SK-N-SH treated with all-trans-retinoic acid at 6 μM for 48 hours (cell line): ENCODE measurements at regions not wholly inside any gene's neighbourhood (a gene's known extent, or its start where the extent isn't known, plus 50 kb on each side); places are given as distances from the start of the nearest gene placed in this dataset.

Source experiments
- ATAC-seq: fragments of 200-7000 bp; cut with Tn5 transposase; 3 replicates; pipeline ENCODE4 v1.9.1; 2020; ENCODE audit warnings: mild to moderate bottlenecking, moderate library complexity
- ARNTL ChIP-seq: fragments of 450-650 bp; formaldehyde crosslinking; IDR thresholded peaks from 2 replicates; pipeline ENCODE4 v1.5.0; 2020; ENCODE audit warnings: low read depth, mild to moderate bottlenecking, moderate library complexity, borderline replicate concordance
- BACH2 ChIP-seq: fragments of 250-450 bp; sonication (Bioruptor Pico); IDR thresholded peaks from 2 replicates; pipeline ENCODE4 v1.9.0; 2021; ENCODE audit warnings: mild to moderate bottlenecking, borderline replicate concordance
- ESRRG ChIP-seq: fragments of 250-450 bp; sonication (Bioruptor Pico); IDR thresholded peaks from 2 replicates; pipeline ENCODE4 v1.6.1; 2021; ENCODE audit warnings: mild to moderate bottlenecking
- GLIS3 ChIP-seq: fragments of 250-450 bp; sonication (Bioruptor Pico); IDR thresholded peaks from 2 replicates; pipeline ENCODE4 v1.5.0; 2020; ENCODE audit warnings: mild to moderate bottlenecking, moderate library complexity
- ISL1 ChIP-seq: fragments of 250-450 bp; sonication (Bioruptor Pico); IDR thresholded peaks from 2 replicates; pipeline ENCODE4 v2.1.2; 2022; ENCODE audit warnings: mild to moderate bottlenecking, moderate library complexity
- OSR1 ChIP-seq: fragments of 250-450 bp; sonication (Bioruptor Pico); IDR thresholded peaks from 2 replicates; pipeline ENCODE4 v1.8.0; 2022; ENCODE audit warnings: moderate library complexity, mild to moderate bottlenecking, inconsistent platforms
- PPARA ChIP-seq: fragments of 250-450 bp; sonication (Bioruptor Pico); IDR thresholded peaks from 2 replicates; pipeline ENCODE4 v1.5.0; 2020; ENCODE audit warnings: mild to moderate bottlenecking, borderline replicate concordance
- SNAI2 ChIP-seq: fragments of 250-450 bp; sonication (Bioruptor Pico); IDR thresholded peaks from 2 replicates; pipeline ENCODE4 v1.5.0; 2020; ENCODE audit warnings: mild to moderate bottlenecking, moderate library complexity
- TCF4 ChIP-seq: fragments of 250-450 bp; sonication (Bioruptor Pico); IDR thresholded peaks from 2 replicates; pipeline ENCODE4 v1.8.0; 2021; ENCODE audit warnings: mild to moderate bottlenecking, moderate library complexity, borderline replicate concordance
- TOX ChIP-seq: fragments of 250-450 bp; sonication (Bioruptor Pico); IDR thresholded peaks from 2 replicates; pipeline ENCODE4 v1.8.0; 2021; ENCODE audit warnings: mild to moderate bottlenecking, moderate library complexity, borderline replicate concordance
- ZC3H10 ChIP-seq: fragments of 250-450 bp; sonication (Bioruptor Pico); IDR thresholded peaks from 2 replicates; pipeline ENCODE4 v1.5.1; 2021; ENCODE audit warnings: mild to moderate bottlenecking, moderate library complexity
- ZFP3 ChIP-seq: fragments of 250-450 bp; sonication (Bioruptor Pico); IDR thresholded peaks from 2 replicates; pipeline ENCODE4 v1.5.0; 2020; ENCODE audit warnings: mild to moderate bottlenecking, moderate library complexity
- ZFP30 ChIP-seq: fragments of 450-650 bp; formaldehyde crosslinking; IDR thresholded peaks from 2 replicates; pipeline ENCODE4 v1.5.0; 2022; ENCODE audit warnings: mild to moderate bottlenecking, moderate library complexity
- ZNF565 ChIP-seq: fragments of 450-650 bp; formaldehyde crosslinking; conservative IDR thresholded peaks from 2 replicates; pipeline ENCODE4 v1.5.0; 2020; ENCODE audit warnings: low read depth, mild to moderate bottlenecking, moderate library complexity
- ZNF70 ChIP-seq: fragments of 450-650 bp; formaldehyde crosslinking; IDR thresholded peaks from 2 replicates; pipeline ENCODE4 v1.5.0; 2020; ENCODE audit warnings: mild to moderate bottlenecking, moderate library complexity
- TF ChIP-seq, protein P1 (sequence below): fragments of 250-450 bp; sonication (Bioruptor Pico); IDR thresholded peaks from 2 replicates; pipeline ENCODE4 v1.5.0; 2020; ENCODE audit warnings: mild to moderate bottlenecking, moderate library complexity
- TF ChIP-seq, protein P2 (sequence below): fragments of 250-450 bp; sonication (Bioruptor Pico); IDR thresholded peaks from 2 replicates; pipeline ENCODE4 v1.5.1; 2020; ENCODE audit warnings: low read depth, mild to moderate bottlenecking, moderate library complexity
- TF ChIP-seq, protein P3 (sequence below): fragments of 250-450 bp; sonication (Bioruptor Pico); IDR thresholded peaks from 2 replicates; pipeline ENCODE4 v1.8.0; 2021; ENCODE audit warnings: low read depth, mild to moderate bottlenecking, moderate library complexity, borderline replicate concordance
- TF ChIP-seq, protein P4 (sequence below): fragments of 250-450 bp; sonication (Bioruptor Pico); IDR thresholded peaks from 2 replicates; pipeline ENCODE4 v1.8.0; 2020; ENCODE audit warnings: mild to moderate bottlenecking, moderate library complexity, borderline replicate concordance

DNA sequence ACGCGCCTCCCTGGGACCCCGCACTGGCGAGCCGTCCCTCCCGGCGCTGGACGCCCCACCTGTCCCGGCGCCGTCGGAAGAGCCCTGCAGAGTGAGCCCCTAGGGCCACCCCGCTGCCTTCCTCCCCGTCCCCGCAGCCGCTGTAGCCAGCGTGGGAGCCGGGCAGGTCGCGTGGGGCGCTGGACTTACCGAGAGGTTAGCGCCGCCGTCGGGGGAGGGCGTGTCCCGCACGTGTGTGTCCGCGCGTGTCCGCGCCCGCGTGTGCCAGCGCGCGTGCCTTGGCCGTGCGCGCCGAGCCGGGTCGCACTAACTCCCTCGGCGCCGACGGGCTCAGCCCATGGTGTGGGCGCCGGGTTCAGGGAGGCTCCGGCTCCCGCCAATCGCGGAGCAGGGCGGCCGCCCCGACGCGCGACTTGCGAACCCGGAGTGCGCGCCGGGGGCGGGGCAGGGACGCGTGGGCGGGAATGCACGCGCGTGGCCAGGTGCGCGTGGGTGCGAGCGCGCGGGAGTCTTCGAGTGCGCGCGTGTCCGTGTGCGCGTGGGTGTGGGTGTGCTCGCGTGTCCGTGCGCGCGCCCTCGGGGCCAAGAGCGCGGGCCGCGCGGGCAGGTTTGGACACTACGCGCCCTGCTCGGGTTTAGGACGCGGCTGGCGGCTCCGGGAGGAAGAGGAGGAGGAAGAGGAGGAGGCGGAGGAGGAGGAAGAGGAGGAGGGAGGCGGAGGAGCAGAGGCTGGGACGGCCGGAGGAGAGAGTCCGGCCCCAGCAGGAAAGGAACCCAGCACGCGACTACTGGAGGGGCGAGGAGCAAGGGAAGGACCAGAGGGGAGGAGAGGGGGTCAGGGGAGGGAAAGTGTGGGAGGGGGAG, 145.2 kb upstream of the ETS2 start:
- peak; percentile 16; the same call in 1 of the 3 replicates for ATAC-seq

DNA sequence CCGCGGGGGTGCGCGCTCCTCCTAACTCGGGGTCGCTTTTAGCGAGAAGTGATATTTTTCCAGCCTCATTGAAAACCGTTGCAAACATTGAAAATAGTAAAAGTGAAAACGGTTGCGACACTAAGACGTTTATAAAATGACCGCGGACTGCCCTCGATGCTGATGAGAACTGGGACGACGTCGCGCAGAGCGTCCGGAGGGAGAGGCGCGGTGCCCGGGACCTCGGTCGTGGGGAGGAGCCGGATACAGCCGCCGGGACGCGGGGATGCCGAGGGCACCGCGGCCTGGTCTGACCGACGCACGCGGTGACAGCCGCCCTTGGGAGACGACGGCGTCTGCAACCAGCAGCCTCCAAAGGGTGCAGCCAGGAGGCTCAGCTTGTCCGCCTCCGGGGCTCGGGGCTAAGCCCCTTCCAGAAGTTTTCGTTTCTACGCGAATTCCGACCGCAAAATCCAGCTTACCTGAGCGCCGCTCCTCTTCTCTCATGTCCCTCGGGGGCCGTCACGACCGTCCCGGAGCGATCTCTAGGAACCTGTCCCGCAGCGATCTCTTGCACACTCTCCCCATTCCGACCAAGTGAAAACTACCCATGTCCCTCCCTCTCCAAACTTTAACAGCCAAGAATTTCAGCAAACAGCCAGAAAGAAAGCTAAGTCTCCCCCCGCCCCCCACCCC, 144.4 kb upstream of the ETS2 start:
- peak; percentile 38 for ATAC-seq

More for the DNA sequence above, 145.2 kb upstream of the ETS2 start:
- no peak for TF ChIP-seq ISL1
- no peak for TF ChIP-seq OSR1
- TF ChIP-seq ESRRG (CRISPR knock-in tag) = no peak
- TF ChIP-seq, protein P1, sequence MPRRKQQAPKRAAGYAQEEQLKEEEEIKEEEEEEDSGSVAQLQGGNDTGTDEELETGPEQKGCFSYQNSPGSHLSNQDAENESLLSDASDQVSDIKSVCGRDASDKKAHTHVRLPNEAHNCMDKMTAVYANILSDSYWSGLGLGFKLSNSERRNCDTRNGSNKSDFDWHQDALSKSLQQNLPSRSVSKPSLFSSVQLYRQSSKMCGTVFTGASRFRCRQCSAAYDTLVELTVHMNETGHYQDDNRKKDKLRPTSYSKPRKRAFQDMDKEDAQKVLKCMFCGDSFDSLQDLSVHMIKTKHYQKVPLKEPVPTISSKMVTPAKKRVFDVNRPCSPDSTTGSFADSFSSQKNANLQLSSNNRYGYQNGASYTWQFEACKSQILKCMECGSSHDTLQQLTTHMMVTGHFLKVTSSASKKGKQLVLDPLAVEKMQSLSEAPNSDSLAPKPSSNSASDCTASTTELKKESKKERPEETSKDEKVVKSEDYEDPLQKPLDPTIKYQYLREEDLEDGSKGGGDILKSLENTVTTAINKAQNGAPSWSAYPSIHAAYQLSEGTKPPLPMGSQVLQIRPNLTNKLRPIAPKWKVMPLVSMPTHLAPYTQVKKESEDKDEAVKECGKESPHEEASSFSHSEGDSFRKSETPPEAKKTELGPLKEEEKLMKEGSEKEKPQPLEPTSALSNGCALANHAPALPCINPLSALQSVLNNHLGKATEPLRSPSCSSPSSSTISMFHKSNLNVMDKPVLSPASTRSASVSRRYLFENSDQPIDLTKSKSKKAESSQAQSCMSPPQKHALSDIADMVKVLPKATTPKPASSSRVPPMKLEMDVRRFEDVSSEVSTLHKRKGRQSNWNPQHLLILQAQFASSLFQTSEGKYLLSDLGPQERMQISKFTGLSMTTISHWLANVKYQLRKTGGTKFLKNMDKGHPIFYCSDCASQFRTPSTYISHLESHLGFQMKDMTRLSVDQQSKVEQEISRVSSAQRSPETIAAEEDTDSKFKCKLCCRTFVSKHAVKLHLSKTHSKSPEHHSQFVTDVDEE (CRISPR knock-in tag) = no peak
- TF ChIP-seq, protein P2, sequence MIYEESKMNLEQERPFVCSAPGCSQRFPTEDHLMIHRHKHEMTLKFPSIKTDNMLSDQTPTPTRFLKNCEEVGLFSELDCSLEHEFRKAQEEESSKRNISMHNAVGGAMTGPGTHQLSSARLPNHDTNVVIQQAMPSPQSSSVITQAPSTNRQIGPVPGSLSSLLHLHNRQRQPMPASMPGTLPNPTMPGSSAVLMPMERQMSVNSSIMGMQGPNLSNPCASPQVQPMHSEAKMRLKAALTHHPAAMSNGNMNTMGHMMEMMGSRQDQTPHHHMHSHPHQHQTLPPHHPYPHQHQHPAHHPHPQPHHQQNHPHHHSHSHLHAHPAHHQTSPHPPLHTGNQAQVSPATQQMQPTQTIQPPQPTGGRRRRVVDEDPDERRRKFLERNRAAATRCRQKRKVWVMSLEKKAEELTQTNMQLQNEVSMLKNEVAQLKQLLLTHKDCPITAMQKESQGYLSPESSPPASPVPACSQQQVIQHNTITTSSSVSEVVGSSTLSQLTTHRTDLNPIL (CRISPR knock-in tag) = no peak
- no peak for TF ChIP-seq ZC3H10 (CRISPR knock-in tag)
- no peak for TF ChIP-seq ZNF565 (CRISPR knock-in tag)
- no peak for TF ChIP-seq SNAI2 (CRISPR knock-in tag)
- no peak for TF ChIP-seq TOX
- no peak for TF ChIP-seq ZFP3 (CRISPR knock-in tag)
- TF ChIP-seq, protein P3, sequence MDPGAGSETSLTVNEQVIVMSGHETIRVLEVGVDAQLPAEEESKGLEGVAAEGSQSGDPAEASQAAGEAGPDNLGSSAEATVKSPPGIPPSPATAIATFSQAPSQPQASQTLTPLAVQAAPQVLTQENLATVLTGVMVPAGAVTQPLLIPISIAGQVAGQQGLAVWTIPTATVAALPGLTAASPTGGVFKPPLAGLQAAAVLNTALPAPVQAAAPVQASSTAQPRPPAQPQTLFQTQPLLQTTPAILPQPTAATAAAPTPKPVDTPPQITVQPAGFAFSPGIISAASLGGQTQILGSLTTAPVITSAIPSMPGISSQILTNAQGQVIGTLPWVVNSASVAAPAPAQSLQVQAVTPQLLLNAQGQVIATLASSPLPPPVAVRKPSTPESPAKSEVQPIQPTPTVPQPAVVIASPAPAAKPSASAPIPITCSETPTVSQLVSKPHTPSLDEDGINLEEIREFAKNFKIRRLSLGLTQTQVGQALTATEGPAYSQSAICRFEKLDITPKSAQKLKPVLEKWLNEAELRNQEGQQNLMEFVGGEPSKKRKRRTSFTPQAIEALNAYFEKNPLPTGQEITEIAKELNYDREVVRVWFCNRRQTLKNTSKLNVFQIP (CRISPR knock-in tag) = no peak
- TF ChIP-seq ZFP30 (CRISPR knock-in tag) = no peak
- TF ChIP-seq PPARA (CRISPR knock-in tag) = no peak
- no peak for TF ChIP-seq ARNTL

DNA sequence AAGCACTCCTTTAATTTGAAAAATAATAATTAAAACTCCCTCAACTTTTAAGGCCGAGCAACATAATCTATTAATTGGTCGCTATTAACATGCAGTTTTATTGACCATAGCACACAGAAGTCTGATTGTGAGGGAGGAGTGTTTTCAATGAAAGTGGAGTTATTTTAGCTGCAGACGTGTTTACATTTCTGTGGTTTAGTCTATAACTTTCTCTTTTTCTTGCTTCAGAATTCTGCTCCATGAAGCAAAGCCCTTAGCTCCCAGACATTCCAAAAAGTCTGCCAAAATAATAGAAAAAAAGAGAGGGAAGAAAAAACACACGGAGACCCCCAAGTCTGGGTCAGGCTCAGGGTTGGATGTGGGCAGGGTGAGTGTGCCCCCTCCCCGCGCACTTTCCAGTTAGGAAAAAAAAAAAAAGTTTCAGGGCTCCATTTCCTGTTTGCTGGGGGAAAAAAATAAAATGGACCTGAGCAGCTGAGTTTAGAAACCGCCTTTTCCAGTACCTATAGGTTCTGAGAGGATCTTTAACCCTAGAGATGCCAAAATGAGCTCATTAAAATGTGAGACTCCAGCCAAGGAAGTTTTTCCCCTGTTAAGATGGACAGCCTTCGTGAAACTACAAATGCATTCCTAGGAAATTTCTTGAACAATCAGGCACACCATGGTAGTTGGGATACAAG, 143.7 kb upstream of the ETS2 start:
- ATAC-seq = no peak
- TF ChIP-seq OSR1 = no peak
- TF ChIP-seq, protein P3 (CRISPR knock-in tag) = no peak
- no peak for TF ChIP-seq GLIS3 (CRISPR knock-in tag)
- no peak for TF ChIP-seq ZFP3 (CRISPR knock-in tag)
- no peak for TF ChIP-seq ZC3H10 (CRISPR knock-in tag)
- TF ChIP-seq, protein P4, sequence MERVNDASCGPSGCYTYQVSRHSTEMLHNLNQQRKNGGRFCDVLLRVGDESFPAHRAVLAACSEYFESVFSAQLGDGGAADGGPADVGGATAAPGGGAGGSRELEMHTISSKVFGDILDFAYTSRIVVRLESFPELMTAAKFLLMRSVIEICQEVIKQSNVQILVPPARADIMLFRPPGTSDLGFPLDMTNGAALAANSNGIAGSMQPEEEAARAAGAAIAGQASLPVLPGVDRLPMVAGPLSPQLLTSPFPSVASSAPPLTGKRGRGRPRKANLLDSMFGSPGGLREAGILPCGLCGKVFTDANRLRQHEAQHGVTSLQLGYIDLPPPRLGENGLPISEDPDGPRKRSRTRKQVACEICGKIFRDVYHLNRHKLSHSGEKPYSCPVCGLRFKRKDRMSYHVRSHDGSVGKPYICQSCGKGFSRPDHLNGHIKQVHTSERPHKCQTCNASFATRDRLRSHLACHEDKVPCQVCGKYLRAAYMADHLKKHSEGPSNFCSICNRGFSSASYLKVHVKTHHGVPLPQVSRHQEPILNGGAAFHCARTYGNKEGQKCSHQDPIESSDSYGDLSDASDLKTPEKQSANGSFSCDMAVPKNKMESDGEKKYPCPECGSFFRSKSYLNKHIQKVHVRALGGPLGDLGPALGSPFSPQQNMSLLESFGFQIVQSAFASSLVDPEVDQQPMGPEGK = no peak
- TF ChIP-seq, protein P1 (CRISPR knock-in tag) = no peak
- no peak for TF ChIP-seq ZNF70 (CRISPR knock-in tag)

More for the DNA sequence above, 144.4 kb upstream of the ETS2 start:
- no peak for TF ChIP-seq OSR1
- no peak for TF ChIP-seq TCF4 (CRISPR knock-in tag)
- TF ChIP-seq BACH2 = no peak
- no peak for TF ChIP-seq ESRRG (CRISPR knock-in tag)
- TF ChIP-seq, protein P3 (CRISPR knock-in tag) = no peak
